Fibroblast of lung (primary cell): ENCODE measurements at regions not wholly inside any gene's neighbourhood (a gene's known extent, or its start where the extent isn't known, plus 50 kb on each side); places are given as distances from the start of the nearest gene placed in this dataset.

Experiments
- CTCF ChIP-seq, 2 donors: IDR thresholded peaks in 1 of 2; conservative IDR thresholded peaks in 1 of 2; 1 replicate in 1 of 2; 2 replicates in 1 of 2; pipeline ENCODE4 v1.5.1; 2011 to 2012; ENCODE audit warnings: low read length in 2 of 2, control low read depth in 1 of 2, inconsistent platforms in 1 of 2, low read depth in 1 of 2, mild to moderate bottlenecking in 1 of 2
- EZH2 ChIP-seq: IDR thresholded peaks from 2 replicates; pipeline ENCODE4 v1.5.1; 2012; ENCODE audit warnings: low read length, control low read depth, mild to moderate bottlenecking; ENCODE audit errors: missing control alignments

- no peak for TF ChIP-seq CTCF (conservative IDR thresholded peaks at IDR 0.05 in 1 of 2, IDR thresholded peaks at IDR 0.05 in 1 of 2; ENCODE audit: low read depth in 1 of 2, low read length in 2 of 2)
- TF ChIP-seq EZH2: no peak
Measured at GRCh38 chr1:193411215-193411614, 224.8 kb upstream of the B3GALT2 start.
